GM21786 (cell line): ENCODE measurements at regions not wholly inside any gene's neighbourhood (a gene's known extent, or its start where the extent isn't known, plus 50 kb on each side); places are given as distances from the start of the nearest gene placed in this dataset.

Experiments
- ATAC-seq: cut with Tn5 transposase; IDR thresholded peaks from one replicate; pipeline ENCODE4 v1.9.1; 2021; ENCODE audit not compliant: unreplicated experiment

DNA sequence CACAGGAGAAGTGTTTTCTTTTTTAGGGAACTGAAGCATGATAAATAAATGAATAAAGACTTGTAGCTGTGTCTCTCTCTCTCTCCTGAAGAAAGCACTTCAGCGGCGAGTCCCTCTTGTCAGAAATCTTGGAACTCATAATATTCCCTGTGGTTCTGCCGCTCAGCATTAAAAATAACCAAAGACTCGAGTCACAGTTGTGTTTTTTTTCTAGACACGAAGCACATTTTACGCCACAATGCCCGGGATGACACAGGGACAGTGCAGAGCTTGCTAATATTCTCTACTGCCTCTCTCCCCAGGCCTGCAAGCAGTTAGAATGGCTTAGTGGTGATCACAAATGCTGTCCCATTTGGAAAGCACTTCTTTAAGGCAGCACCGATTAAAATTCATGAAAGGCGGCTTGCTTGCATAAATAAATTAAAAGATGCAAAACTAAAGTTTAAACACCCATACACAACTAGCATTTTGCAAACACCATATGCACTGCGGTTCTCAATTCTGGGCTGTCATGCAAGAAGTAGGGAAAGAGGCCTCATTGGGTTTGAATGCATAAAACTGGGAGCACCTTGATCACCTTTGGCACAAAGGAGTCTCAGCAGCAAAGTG, 597.4 kb downstream of the SOX6 start:
- ATAC-seq, result no peak

DNA sequence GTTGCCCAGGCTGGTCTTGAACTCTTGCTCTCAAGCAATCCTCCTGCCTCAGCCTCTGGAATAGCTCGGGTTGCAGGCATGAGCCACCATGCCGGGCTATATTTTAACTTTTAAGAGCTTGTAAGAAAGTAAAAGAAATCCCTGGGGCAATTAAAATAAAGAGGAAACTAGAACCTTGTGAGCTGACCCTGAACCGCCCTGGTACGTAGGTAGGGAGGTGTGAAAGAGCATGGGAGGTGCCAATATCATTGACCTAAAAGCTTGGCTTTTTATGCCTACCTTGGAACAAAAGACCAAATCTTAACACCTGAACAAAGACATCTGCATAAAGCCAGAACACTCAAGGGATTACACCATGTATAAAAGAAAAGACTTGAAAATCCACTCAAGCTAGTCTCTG, 595.1 kb downstream of the SOX6 start:
- no peak for ATAC-seq

DNA sequence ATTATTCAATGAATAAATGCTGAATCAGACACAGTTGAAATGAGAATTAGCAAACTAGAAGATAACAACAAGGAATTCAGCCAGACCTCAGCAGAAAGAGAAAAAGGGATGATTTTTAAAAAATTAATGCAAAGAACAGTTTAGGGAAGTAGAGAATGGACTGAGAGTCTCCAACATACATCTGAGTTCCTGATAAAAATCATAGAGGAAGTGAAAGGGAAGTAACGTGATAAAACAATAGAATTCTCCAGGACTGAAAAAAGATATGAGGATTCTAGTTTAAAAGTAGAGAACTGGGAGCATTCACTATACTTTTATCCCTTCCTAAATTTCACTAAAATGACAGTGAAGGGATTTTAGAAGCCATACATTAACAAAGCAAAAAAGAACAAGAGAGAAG, 592.0 kb downstream of the SOX6 start:
- ATAC-seq, result no peak

DNA sequence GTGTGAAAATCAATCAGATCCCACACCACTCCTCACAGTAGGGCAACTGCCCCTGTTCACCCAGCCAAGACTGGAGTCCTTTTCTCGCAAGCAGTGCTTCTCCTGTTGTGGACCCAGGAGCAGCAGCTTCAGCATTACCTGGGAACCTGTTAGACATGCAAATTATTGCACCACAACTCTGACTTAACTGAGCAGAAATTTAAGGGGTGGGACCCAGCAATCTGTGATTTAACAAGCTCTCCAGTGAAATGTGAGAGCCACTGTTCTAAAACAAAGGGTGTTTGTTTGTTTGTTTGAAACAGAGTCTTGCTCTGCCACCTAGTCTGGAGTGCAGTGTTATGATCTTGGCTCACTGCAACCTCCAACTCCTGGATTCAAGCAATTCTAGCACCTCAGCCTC, 591.4 kb downstream of the SOX6 start:
- no peak for ATAC-seq

DNA sequence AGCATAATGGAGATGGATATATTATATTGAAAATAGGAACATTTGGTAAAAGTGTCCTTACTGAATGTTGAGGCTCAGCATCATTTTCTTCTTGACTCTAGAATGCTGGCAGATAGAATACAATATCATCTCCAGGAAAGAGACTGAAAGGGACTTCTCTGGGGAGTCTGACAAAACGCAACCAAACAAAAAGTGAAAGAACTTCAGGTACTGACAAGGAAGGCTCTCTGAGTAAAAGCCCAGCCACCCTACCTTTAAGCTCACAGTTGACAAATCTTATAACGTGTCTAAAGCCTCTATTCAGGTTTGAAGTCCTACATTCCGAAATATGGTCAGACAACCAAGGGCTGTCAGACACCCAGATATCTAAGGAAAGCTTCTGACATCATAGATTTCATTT, 590.8 kb downstream of the SOX6 start:
- ATAC-seq, result no peak

DNA sequence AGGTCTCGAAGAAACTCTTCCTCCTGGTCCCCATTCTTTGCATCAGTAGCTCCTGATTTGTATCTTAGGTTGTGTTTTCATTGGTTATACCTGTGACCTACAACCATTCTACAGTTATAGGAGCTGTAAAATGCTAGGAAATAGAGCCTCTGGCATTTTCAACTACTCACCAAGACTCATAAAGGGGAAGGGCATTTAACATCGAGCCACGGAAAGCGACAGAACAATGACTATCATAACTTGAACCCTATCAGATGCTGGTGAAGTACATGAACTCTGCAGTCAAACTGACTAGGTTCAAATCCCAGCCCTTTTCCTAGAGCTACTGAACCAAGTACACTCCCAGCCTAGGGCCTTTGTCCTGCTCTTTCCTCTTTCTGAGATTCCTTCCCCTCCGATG, 588.0 kb downstream of the SOX6 start:
- ATAC-seq, result no peak

DNA sequence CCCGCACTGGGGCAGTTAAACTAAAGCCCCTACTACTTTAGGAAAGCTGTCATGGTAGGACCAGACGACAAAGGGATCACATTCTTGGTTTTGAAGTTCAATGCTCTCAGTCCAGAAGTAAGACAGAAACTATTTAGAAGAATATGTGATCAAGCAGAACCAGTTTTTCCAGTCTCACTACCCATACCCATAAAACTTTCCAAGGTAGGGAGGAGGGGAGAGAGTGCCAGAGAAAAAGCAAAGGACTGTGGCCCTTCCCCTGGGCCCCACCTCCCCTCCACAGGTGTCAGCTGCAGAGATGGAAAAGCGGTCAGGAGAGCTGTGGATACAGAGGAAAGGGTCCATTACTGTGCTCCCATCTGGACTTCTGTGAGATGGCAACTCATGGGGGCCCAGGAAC, 587.1 kb downstream of the SOX6 start:
- no peak for ATAC-seq

DNA sequence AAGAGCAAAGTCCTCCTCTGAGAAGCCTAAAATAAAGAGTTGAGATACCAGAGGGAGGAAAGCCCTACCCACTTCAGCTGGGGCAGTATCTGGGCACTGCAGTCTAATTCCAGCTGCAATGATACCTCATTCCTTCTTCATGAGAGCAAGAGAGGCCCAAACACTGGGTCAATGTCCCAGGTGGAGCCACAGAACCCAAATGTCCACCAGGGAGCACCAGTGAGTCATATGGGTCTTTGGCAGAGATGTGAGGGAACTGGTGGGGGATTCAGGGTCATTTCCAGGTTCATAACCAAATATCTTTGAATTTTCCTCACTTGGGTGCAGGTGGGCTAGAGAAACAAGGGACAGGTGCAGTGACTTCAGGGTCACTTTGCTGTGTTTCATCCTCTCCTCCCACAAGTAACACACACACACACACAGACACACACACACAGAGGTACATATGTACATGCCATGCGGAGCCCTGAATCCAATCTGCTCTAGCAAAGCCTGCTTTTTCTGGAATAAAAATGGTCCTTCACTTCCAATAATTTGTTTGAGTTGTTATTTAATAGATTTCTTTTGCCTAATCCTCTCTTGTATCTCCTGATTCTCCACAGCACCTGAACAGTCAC, 585.4 kb downstream of the SOX6 start:
- no peak for ATAC-seq

DNA sequence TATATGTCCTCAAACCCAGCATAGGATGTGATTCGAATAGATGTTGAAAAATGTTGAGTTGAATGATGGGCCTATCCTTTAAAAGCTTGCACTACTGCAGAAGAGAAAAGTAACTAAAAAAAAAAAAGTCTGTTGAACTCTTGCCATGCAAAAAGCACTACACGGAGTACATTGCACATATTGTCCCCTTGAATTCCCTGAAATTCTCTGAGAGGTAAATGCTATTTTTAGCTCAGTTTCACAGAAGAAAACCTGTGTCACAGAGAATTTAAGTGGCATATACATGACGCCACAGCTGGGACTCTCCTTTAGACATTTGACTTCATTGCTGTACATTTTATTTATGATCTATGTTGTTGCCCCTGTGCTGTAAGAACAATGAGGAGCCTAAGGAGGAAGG, 583.8 kb downstream of the SOX6 start:
- no peak for ATAC-seq

DNA sequence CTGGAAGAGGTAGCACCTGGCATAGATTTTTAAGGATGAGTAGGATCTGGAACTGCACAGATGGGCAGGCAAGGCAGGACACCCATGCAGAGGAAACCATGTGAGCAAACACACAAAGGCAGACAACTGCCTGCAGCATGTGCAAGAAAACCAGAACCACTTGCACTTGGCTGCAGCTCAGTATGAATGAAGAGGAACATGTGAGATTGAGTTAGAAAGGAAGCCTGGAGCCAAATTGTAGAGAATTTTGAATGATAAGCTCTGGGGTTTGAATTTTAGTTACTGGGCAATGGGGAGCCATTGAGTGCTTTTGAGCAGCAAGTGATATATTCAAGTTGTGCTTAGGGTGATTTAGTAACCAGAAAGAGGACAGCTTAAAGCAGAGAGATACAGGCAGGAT, 583.4 kb downstream of the SOX6 start:
- ATAC-seq, result no peak

DNA sequence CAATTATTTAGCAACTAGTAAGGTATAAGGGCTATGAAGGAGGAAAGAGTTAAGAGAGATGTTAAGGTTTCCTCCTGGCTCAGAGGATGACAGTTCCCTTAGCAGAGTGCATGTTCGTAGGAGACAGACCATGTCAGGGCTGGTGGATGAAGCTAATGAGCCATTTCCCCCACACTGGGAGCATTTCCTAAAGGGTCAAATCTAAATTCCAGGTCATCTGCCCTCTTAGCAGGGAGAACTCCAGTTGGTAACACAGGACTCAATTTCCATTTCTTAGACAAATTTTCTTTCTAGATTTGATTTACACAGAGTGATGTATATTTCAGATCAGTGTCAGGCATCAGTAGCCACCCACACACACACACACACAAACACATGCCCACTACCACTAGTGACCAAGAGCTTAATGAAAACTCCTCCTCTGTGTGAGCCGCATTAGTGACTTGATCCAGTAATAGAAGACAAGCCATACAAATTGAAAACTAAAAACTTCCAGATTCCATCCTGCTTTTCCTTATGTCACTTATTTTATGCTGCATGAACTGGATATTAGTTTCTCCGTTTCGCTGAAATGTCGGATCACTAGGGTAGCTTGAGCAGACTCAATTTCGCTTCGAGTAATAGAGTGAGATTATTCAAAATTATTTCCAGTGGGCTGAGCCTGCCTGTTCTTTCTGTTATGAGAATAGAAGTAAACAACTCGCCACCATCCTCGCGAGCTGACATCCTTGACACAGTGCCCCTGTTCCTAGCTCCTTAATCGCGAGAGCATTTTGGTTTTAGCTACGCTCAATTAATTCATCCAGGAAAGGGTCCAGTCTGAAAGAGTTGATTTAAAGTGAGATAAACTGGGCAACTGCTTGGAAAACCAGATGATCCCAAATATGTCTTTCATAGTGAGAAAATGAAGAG, 582.6 kb downstream of the SOX6 start:
- ATAC-seq, result no peak

DNA sequence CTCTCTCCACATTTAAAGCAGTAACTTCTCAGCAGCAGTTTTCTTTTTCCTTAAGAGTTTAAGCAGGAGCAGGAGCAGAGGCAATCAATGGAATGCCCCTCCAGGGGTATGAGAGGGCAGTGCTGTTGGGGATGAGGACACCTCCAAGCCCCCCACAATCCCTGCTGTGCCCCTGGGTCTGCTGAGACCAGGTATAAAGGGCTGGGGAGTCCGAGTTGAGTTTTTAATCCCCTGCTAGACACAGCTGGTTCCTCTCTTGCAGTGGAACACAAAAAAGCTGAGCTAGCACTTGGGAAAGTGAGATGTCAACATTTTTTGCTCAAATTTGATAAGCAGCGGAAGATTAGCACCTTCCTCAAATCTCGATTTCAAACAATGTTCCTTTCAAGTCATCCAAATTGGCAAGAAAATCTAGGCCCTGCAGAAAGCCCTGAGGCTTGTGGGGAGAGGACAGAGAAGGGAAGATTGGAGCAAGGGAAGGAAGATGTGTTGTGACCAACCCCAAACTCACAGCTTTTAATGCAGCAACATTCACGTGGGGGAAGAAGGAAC, 581.9 kb downstream of the SOX6 start:
- no peak for ATAC-seq

DNA sequence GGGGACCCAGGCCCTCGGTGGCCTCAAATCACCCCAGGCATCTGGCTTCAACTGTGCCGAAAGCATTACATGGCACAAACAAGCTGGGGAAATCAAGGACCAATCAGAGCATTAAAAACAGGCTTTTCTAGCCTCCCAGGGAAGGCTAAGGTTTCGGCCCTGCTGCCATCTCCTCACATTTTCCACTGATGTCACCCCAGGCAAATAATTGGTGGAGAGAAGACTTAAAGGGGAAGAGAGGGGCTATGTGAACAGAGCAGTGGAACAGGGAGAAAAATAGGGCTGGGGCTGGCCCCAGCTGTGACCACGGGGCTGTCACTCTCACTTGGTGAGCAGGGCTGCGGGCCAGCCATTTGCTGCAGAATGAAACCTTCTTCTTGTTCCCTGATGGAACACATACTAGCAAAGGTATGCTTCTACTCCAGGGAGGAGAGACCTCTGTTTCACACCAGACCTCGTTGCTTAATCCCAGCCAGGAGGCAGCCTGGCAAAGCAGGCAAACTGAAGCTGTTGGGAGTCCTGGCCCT, 581.3 kb downstream of the SOX6 start:
- no peak for ATAC-seq

DNA sequence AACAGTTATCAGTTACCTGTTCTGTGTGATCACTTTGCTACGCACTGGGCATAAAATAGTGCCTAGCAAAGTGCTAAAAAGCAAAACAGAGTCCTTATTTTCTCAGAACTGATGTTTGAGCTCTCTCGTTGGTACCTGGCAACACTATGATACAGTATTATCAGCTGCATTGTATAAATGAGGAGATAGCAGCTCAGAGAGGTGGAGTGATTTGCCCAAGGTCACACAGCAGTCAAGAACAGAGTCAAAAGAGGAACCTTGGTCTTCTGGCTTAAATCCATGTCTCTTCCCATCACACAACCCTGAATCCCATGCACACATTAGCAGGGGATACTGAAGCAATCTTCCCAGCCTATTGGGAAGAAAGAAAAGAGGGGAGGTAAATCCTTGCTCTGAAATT, 580.5 kb downstream of the SOX6 start:
- ATAC-seq, result no peak

DNA sequence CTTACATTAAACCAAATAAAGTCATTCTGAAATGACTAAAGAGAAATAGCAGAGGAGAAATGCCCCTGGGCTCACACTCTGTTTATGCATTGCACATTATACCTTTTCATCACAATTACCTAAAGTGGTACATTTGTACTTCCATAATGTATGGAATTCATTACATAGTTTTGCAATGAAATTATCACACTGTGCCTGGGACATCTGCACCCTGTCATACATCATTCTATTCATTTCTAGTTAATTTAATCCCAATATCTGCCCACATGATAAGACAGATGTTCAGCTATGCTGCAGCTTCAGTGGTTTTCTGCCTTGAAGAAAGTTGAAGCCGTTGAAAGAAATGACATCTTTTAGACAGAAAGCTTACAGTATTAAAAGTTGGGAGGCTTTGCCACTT, 580.0 kb downstream of the SOX6 start:
- no peak for ATAC-seq

DNA sequence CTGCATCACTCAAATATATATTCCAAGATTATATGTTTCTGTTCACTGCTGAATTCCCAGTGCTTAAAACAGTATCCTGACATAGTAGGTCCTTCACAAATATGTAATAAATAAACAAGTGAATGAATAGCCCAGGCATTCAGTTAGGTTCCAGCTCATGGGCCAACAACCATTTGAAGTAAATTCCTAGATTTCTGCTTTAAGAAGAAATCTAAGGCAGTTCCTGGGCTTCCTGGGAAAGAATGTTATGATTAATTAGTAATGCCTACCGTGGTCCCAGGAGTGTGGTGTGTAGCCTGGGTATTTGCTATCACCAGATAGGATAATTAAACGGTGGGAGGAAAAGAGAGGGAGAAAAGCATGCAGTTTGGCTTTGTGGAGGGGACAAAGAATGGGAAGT, 576.8 kb downstream of the SOX6 start:
- no peak for ATAC-seq

DNA sequence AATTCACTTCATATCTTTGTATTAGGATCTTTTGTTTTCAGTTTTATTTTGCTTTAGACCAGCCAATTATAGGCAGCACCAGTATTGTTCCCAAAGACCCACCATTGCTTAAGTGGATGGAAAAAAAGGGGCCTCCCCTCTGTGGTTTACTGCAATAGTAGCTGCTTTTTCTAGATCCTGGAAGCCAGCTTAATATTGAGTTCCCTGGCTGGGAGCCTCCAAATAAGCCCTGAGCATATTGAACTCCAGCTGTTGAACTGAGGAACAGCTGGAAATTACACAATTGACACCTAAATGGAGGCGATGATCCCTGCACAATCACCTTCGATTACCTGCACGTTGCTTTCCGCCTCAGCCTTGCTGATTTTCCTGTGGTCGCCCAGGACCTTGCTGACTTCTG, 576.0 kb downstream of the SOX6 start:
- no peak for ATAC-seq

DNA sequence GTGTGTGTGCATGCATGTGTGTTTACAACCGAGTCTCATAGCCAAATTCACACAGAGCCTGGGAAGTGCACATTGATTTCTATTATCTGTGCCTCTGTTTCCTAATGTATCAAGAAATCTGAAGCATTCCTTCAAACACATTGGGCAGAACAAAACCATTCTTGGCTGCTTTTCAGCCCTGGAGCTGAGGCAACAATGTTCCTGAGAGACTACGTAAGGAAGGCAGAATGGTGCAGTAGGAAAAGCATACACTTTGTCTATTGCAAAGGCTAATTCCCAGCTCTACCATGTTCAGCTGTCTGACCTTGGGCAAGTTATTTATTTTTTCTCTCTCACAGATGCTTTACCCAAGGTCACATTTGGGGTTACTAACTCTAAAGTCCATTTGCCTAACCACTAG, 575.5 kb downstream of the SOX6 start:
- ATAC-seq, result no peak

DNA sequence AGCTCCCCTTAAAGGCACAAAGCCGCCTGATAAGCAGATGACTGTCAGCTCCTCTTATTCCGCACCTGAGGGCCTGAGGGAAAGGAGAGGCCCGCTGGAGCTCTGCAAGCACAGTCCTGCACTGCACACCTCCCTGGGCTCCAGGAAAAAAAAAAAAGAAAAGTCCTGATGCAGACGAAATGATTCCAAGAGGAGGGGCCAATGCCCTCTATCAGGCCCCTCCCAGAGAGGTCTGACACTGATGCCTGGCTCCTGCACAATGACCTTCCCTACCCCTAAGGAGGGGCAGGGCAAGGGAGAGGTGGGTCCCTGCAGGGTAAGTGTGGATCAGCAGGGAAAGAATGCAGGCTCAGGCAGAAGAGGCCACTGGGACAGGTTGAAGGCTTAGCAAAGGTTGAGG, 572.7 kb downstream of the SOX6 start:
- ATAC-seq, result no peak

DNA sequence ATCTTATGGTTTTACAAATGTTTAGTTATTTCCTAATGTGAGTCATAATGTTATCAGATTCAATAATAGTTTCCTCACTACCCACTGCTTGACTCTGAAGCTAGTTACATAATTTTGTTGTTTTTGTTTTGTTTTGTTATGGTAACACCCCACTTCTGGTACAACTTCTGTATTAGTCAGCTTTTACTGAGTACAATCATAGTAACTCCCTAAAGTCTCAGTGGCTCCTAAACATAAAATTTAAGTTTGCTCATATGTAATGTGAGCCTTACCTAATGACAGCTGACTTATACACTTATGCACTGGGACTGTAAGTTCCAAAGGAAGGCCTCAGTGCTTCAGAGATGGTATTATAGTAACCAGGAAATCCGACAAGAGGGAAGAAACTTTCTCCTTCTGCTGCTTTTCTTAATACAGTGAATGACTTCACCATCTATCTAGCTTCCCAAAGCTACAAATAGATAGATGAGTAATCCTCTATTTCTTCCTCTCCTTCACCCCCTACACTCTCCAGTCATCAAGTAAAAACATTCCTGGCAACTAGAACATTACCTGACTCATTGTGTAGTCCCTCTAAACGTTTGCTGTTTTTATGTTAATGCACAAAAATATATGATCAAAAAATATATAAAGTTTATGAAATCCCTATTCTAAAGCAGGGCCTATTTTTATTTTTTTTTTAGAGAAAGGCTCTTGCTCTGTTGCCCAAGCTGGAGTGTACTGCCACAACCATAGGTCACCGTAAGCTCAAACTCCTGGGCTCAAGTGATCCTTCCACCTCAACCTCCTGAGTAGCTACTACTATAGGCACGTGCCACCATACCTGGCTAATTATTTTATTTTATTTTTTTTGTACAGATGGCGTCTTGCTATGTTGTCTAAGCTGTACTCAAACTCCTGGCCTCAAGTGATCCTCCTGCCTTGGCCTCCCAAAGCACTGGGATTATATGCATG, 563.0 kb downstream of the SOX6 start:
- ATAC-seq, result no peak
